CD14-positive monocyte (primary cell): ENCODE measurements at regions not wholly inside any gene's neighbourhood (a gene's known extent, or its start where the extent isn't known, plus 50 kb on each side); places are given as distances from the start of the nearest gene placed in this dataset.

Experiments used
- DNase-seq, 3 donors: peaks; one replicate each; pipeline ENCODE4 v3.0.0-alpha.2; 2011 to 2022
- H2AFZ ChIP-seq: 2 replicates; pipeline ENCODE4 v1.6.0; 2012; ENCODE audit warnings: mild to moderate bottlenecking, low read depth, low read length, inconsistent platforms; ENCODE audit not compliant: insufficient read depth, poor library complexity, severe bottlenecking
- H3K27ac ChIP-seq, 2 donors: 1 replicate in 1 of 2; 2 replicates in 1 of 2; pipeline ENCODE4 v1.5.1; 2012 to 2013; ENCODE audit warnings: low read length in 2 of 2, control low read depth in 1 of 2, inconsistent platforms in 1 of 2, low read depth in 1 of 2, mild to moderate bottlenecking in 1 of 2
- H3K27me3 ChIP-seq, 2 donors: one replicate each; pipeline versions ENCODE4 v1.6.0 to v1.6.1; 2011 to 2013; ENCODE audit warnings: low read length in 2 of 2; ENCODE audit not compliant: control insufficient read depth in 2 of 2, insufficient read depth in 2 of 2
- H3K36me3 ChIP-seq, 2 donors: replicated peaks in 1 of 2; 1 replicate in 1 of 2; 2 replicates in 1 of 2; pipeline versions ENCODE4 v1.5.1 to v1.6.1; 2012 to 2013; ENCODE audit warnings: low read length in 2 of 2, control low read depth in 1 of 2, inconsistent platforms in 1 of 2, mild to moderate bottlenecking in 1 of 2; ENCODE audit not compliant: insufficient read depth in 2 of 2, control insufficient read depth in 1 of 2
- H3K4me1 ChIP-seq, 2 donors: 1 replicate in 1 of 2; 2 replicates in 1 of 2; pipeline versions ENCODE4 v1.5.1 to v1.6.1; 2012 to 2013; ENCODE audit warnings: low read length in 2 of 2, control low read depth in 1 of 2, inconsistent platforms in 1 of 2, mild to moderate bottlenecking in 1 of 2, moderate library complexity in 1 of 2; ENCODE audit not compliant: insufficient read depth in 2 of 2, control insufficient read depth in 1 of 2
- H3K4me2 ChIP-seq: replicated peaks from 2 replicates; pipeline ENCODE3; 2012; ENCODE audit warnings: low read length, moderate library complexity, mild to moderate bottlenecking; ENCODE audit not compliant: poor library complexity, severe bottlenecking; ENCODE audit errors: extremely low read depth
- H3K4me3 ChIP-seq, 3 experiments: fragments of 200-600 bp in 1 of 3; sonication (generic) in 1 of 3; replicated peaks in 1 of 3; 1 replicate in 2 of 3; 2 replicates in 1 of 3; pipeline ENCODE4 v1.5.1; 2011 to 2013; ENCODE audit warnings: low read length in 3 of 3, mild to moderate bottlenecking in 3 of 3, control low read depth in 2 of 3, low read depth in 2 of 3, inconsistent platforms in 1 of 3, moderate library complexity in 1 of 3
- H3K79me2 ChIP-seq: 2 replicates; pipeline ENCODE4 v1.6.0; 2012; ENCODE audit warnings: mild to moderate bottlenecking, control low read depth, inconsistent platforms, low read length, moderate library complexity; ENCODE audit not compliant: insufficient read depth
- H3K9ac ChIP-seq: 2 replicates; pipeline ENCODE4 v1.6.0; 2017; ENCODE audit warnings: low read length, mild to moderate bottlenecking; ENCODE audit not compliant: insufficient read depth, poor library complexity, severe bottlenecking
- H3K9me3 ChIP-seq, 2 donors: replicated peaks in 1 of 2; 1 replicate in 1 of 2; 2 replicates in 1 of 2; pipeline versions ENCODE4 v1.5.1 to v1.6.1; 2012 to 2013; ENCODE audit warnings: low read length in 2 of 2, control low read depth in 1 of 2; ENCODE audit not compliant: control insufficient read depth in 1 of 2, insufficient read depth in 1 of 2
- H4K20me1 ChIP-seq: 2 replicates; pipeline ENCODE4 v1.6.0; 2012; ENCODE audit warnings: mild to moderate bottlenecking, low read length, control low read depth, moderate library complexity; ENCODE audit not compliant: insufficient read depth
- H3K27ac Mint-ChIP-seq, 7 donors: one replicate each; pipeline ENCODE4 v1.8.0; 2020; ENCODE audit warnings: mild to moderate bottlenecking in 7 of 7, mixed read lengths in 7 of 7, moderate library complexity in 6 of 7, inconsistent platforms in 2 of 7
- H3K27me3 Mint-ChIP-seq, 3 donors: one replicate each; pipeline ENCODE4 v1.8.0; 2021 to 2022; ENCODE audit warnings: low read depth in 3 of 3, mild to moderate bottlenecking in 3 of 3, mixed read lengths in 3 of 3, moderate library complexity in 3 of 3, inconsistent platforms in 1 of 3
- H3K36me3 Mint-ChIP-seq, 2 donors: one replicate each; pipeline ENCODE4 v1.8.0; 2020; ENCODE audit warnings: mixed read lengths in 2 of 2, inconsistent platforms in 1 of 2, mild to moderate bottlenecking in 1 of 2
- H3K4me1 Mint-ChIP-seq: one replicate; pipeline ENCODE4 v1.8.0; 2020; ENCODE audit warnings: mild to moderate bottlenecking, mixed read lengths
- H3K4me3 Mint-ChIP-seq, 2 donors: one replicate each; pipeline ENCODE4 v1.8.0; 2020; ENCODE audit warnings: mild to moderate bottlenecking in 2 of 2, mixed read lengths in 2 of 2, moderate library complexity in 1 of 2
- H3K9me3 Mint-ChIP-seq, 7 donors: one replicate each; pipeline ENCODE4 v1.8.0; 2020 to 2022; ENCODE audit warnings: mixed read lengths in 7 of 7, mild to moderate bottlenecking in 6 of 7, moderate library complexity in 6 of 7, inconsistent platforms in 2 of 7
- WGBS: methylation state at CpG from one replicate; pipeline ENCODE4 v1.1.5; 2013; ENCODE audit warnings: missing lambda C conversion rate; ENCODE audit not compliant: insufficient coverage; 5-methylcytosine and 5-hydroxymethylcytosine counted together
- intact Hi-C, 2 donors: fragments of 100-400 bp; cut with micrococcal nuclease; formaldehyde crosslinking; loops; one replicate each; pipeline versions ENCODE4 v1.15.0 to v1.15.1; 2023
- TF ChIP-seq, protein P1 (sequence below): fragments of 200-600 bp; IDR thresholded peaks from one replicate; pipeline ENCODE4 v1.8.0; 2022; ENCODE audit warnings: antibody characterized with exemption, mild to moderate bottlenecking

GRCh38 chr9:135288054-135288453 is 191.5 kb upstream of the PPP1R26 start:
- Mint-ChIP-seq H3K27me3 (peaks cover 1 to 14% (median 13%) of the 10 kb centered on the region in 3 donors), H3K4me3 (no peak overlapping the region), H3K4me1 (no peaks in the 10 kb centered on the region), H3K27ac (no peak overlapping the region), H3K9me3 (peaks cover 1 to 23% (median 12%) of the 10 kb centered on the region in 7 donors), H3K36me3 (no peaks in the 10 kb centered on the region)
- H3K4me3 ChIP-seq: no peak overlapping the region
- no peak overlapping the region for H3K27ac ChIP-seq
- no peaks in the 10 kb centered on the region for H3K36me3 ChIP-seq
- H3K9ac ChIP-seq: no peak overlapping the region
- no peaks in the 10 kb centered on the region for H3K79me2 ChIP-seq
- DNase-seq: no peak
- no peaks in the 10 kb centered on the region for H4K20me1 ChIP-seq
- H3K27me3 ChIP-seq: no peaks in the 10 kb centered on the region
- H3K4me2 ChIP-seq: no peak overlapping the region
- H3K9me3 ChIP-seq: peaks cover 0 to 20% of the 10 kb centered on the region in 2 donors
- 89% methylated on average over 24 of the region's 24 CpGs for WGBS
- TF ChIP-seq, protein P1, sequence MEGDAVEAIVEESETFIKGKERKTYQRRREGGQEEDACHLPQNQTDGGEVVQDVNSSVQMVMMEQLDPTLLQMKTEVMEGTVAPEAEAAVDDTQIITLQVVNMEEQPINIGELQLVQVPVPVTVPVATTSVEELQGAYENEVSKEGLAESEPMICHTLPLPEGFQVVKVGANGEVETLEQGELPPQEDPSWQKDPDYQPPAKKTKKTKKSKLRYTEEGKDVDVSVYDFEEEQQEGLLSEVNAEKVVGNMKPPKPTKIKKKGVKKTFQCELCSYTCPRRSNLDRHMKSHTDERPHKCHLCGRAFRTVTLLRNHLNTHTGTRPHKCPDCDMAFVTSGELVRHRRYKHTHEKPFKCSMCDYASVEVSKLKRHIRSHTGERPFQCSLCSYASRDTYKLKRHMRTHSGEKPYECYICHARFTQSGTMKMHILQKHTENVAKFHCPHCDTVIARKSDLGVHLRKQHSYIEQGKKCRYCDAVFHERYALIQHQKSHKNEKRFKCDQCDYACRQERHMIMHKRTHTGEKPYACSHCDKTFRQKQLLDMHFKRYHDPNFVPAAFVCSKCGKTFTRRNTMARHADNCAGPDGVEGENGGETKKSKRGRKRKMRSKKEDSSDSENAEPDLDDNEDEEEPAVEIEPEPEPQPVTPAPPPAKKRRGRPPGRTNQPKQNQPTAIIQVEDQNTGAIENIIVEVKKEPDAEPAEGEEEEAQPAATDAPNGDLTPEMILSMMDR: no peak
- intact Hi-C loops: no loop called here
- no peak overlapping the region for H2AFZ ChIP-seq
- no peaks in the 10 kb centered on the region for H3K4me1 ChIP-seq

DNA sequence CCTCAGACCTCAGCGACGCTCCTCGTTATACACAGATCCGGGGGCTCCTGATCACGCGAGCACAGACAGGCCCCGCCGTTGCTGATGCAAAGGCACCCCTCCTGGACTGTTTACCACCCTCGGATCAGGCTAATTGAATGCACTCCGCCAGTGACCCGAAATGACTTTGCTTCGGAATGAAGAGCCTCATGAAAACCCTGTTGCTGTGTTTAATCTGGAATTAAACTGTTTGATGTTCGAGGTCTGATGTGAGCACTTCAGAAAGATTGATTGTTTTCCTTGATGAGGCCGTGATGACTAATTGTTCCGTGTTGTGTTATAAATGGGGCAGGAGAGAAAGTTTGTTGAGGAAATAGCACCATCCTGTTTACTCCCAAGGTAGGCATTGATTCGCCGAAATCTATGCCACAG is 190.5 kb upstream of the PPP1R26 start:
- no peak for DNase-seq
- Histone ChIP-seq H3K4me2 (no peak overlapping the region), H3K9ac (no peak overlapping the region), H3K9me3 (peaks cover 0 to 20% of the 10 kb centered on the region in 2 donors), H4K20me1 (no peaks in the 10 kb centered on the region), H2AFZ (no peak overlapping the region), H3K36me3 (no peaks in the 10 kb centered on the region), H3K4me3 (no peak overlapping the region), H3K4me1 (no peaks in the 10 kb centered on the region), H3K79me2 (no peaks in the 10 kb centered on the region), H3K27ac (no peak overlapping the region), H3K27me3 (no peaks in the 10 kb centered on the region)
- Mint-ChIP-seq H3K27me3 (peaks cover 4 to 16% (median 16%) of the 10 kb centered on the region in 3 donors), H3K4me3 (no peak overlapping the region), H3K4me1 (no peaks in the 10 kb centered on the region), H3K9me3 (peaks cover 1 to 23% (median 12%) of the 10 kb centered on the region in 7 donors), H3K36me3 (no peaks in the 10 kb centered on the region), H3K27ac (no peak overlapping the region)
- TF ChIP-seq, protein P1: no peak
- intact Hi-C loops: no loop called here
- 74% methylated on average over 14 of the region's 17 CpGs for WGBS
